ENCODE measurements at regions not wholly inside any gene's neighbourhood (a gene's known extent, or its start where the extent isn't known, plus 50 kb on each side); places are given as distances from the start of the nearest gene placed in this dataset.

GRCh38 chr3:59250600-59250999 is 200.8 kb upstream of the CFAP20DC start:
- Mint-ChIP-seq H3K36me3 (peaks cover 0 to 7% (median 0%) of the 10 kb centered on the region in 5 donors), H3K4me1 (peaks cover 0 to 6% (median 0%) of the 10 kb centered on the region in 7 donors), H3K27ac (no peak overlapping the region), H3K4me3 (no peak overlapping the region), H3K9me3 (peaks cover 0 to 14% (median 3%) of the 10 kb centered on the region in 11 donors), H3K27me3 (no peaks in the 10 kb centered on the region)
- no peak for DNase-seq
- H3K9me3 ChIP-seq (ENCODE audit: control insufficient read depth in 2 of 3, low read length in 3 of 3): no peaks in the 10 kb centered on the region
- POLR2A ChIA-PET: no interaction called here
- H3K4me3 ChIP-seq (ENCODE audit: low read length): no peak overlapping the region
- intact Hi-C loops (cut with micrococcal nuclease): no loop called here
- no peaks in the 10 kb centered on the region for H3K27me3 ChIP-seq (ENCODE audit: control insufficient read depth in 2 of 2, insufficient read depth in 2 of 2, low read length in 2 of 2)
- no peaks in the 10 kb centered on the region for H3K36me3 ChIP-seq (ENCODE audit: control insufficient read depth in 2 of 3, insufficient read depth in 3 of 3, low read length in 3 of 3)
- no peak for ATAC-seq
- H3K27ac ChIP-seq (ENCODE audit: low read depth, low read length): no peak overlapping the region
- CTCF ChIA-PET: no interaction called here
- H3K4me1 ChIP-seq (ENCODE audit: control insufficient read depth in 2 of 2, insufficient read depth in 2 of 2, low read length in 2 of 2): no peaks in the 10 kb centered on the region

- POLR2A ChIA-PET: no interaction called here
- CTCF ChIA-PET: no interaction called here
- Histone ChIP-seq H3K27ac (ENCODE audit: low read depth, low read length) (no peak overlapping the region), H3K4me1 (ENCODE audit: control insufficient read depth in 2 of 2, insufficient read depth in 2 of 2, low read length in 2 of 2) (no peaks in the 10 kb centered on the region), H3K27me3 (ENCODE audit: control insufficient read depth in 2 of 2, insufficient read depth in 2 of 2, low read length in 2 of 2) (no peaks in the 10 kb centered on the region), H3K9me3 (ENCODE audit: control insufficient read depth in 2 of 3, low read length in 3 of 3) (no peaks in the 10 kb centered on the region), H3K4me3 (ENCODE audit: low read length) (no peak overlapping the region), H3K36me3 (ENCODE audit: control insufficient read depth in 2 of 3, insufficient read depth in 3 of 3, low read length in 3 of 3) (no peaks in the 10 kb centered on the region)
- Mint-ChIP-seq H3K9me3 (peaks cover 0 to 14% (median 3%) of the 10 kb centered on the region in 11 donors), H3K4me3 (no peak overlapping the region), H3K4me1 (peaks cover 0 to 6% (median 0%) of the 10 kb centered on the region in 7 donors), H3K36me3 (peaks cover 0 to 7% (median 0%) of the 10 kb centered on the region in 5 donors), H3K27ac (no peak overlapping the region), H3K27me3 (no peaks in the 10 kb centered on the region)
- ATAC-seq: peak; percentile 34
- intact Hi-C loops (cut with micrococcal nuclease): no loop called here
- no peak for DNase-seq
Observed at GRCh38 chr3:59249698-59250361, 200.0 kb upstream of the CFAP20DC start.

- no peaks in the 10 kb centered on the region for H3K27me3 ChIP-seq (ENCODE audit: control insufficient read depth in 2 of 2, insufficient read depth in 2 of 2, low read length in 2 of 2)
- Mint-ChIP-seq H3K27ac (no peak overlapping the region), H3K4me1 (peaks cover 0 to 6% (median 0%) of the 10 kb centered on the region in 7 donors), H3K27me3 (no peaks in the 10 kb centered on the region), H3K9me3 (peaks cover 0 to 14% (median 3%) of the 10 kb centered on the region in 11 donors), H3K4me3 (no peak overlapping the region), H3K36me3 (peaks cover 0 to 7% (median 0%) of the 10 kb centered on the region in 5 donors)
- DNase-seq (no peak), ATAC-seq (no peak)
- ChIA-PET CTCF (no interaction called here), POLR2A (no interaction called here)
- no peak overlapping the region for H3K4me3 ChIP-seq (ENCODE audit: low read length)
- no peaks in the 10 kb centered on the region for H3K9me3 ChIP-seq (ENCODE audit: control insufficient read depth in 2 of 3, low read length in 3 of 3)
- H3K4me1 ChIP-seq (ENCODE audit: control insufficient read depth in 2 of 2, insufficient read depth in 2 of 2, low read length in 2 of 2): no peaks in the 10 kb centered on the region
- no peak overlapping the region for H3K27ac ChIP-seq (ENCODE audit: low read depth, low read length)
- no peaks in the 10 kb centered on the region for H3K36me3 ChIP-seq (ENCODE audit: control insufficient read depth in 2 of 3, insufficient read depth in 3 of 3, low read length in 3 of 3)
- intact Hi-C loops (cut with micrococcal nuclease): no loop called here
Observed at GRCh38 chr3:59249004-59249403, 199.2 kb upstream of the CFAP20DC start.

DNA sequence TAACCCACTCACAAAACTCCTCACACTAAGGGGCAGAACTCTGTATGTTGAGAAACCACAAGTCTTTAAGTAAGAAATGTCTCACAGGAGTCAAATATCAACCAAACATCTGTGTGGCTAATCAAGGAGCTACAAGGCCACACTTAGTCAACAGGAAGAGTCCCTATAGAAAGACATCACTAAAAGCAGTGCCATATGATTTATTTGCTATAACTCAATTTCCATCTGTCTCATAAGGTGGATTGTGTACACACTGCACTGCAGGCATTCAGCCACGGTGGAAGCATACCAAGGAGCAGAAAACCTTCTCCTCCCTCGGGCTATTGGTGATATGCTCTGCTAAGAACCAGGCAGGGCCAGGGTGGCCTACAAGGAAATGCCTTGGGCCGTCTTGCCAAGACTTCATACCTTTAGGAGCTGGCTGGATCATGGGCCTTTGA is 197.6 kb upstream of the CFAP20DC start:
- no peaks in the 10 kb centered on the region for H3K36me3 ChIP-seq (ENCODE audit: control insufficient read depth in 2 of 3, insufficient read depth in 3 of 3, low read length in 3 of 3)
- peaks cover 0 to 19% (median 4%) of the 10 kb centered on the region in 11 donors for H3K9me3 Mint-ChIP-seq
- H3K4me3 Mint-ChIP-seq: no peak overlapping the region
- intact Hi-C loops (cut with micrococcal nuclease): no loop called here
- ATAC-seq (no peak), DNase-seq (no peak)
- H3K27me3 Mint-ChIP-seq: no peaks in the 10 kb centered on the region
- H3K27ac Mint-ChIP-seq: no peak overlapping the region
- H3K27me3 ChIP-seq (ENCODE audit: control insufficient read depth in 2 of 2, insufficient read depth in 2 of 2, low read length in 2 of 2): no peaks in the 10 kb centered on the region
- peaks cover 0 to 6% (median 0%) of the 10 kb centered on the region in 7 donors for H3K4me1 Mint-ChIP-seq
- no peaks in the 10 kb centered on the region for H3K4me1 ChIP-seq (ENCODE audit: control insufficient read depth in 2 of 2, insufficient read depth in 2 of 2, low read length in 2 of 2)
- CTCF ChIA-PET: no interaction called here
- POLR2A ChIA-PET: no interaction called here
- H3K36me3 Mint-ChIP-seq: peaks cover 0 to 12% (median 0%) of the 10 kb centered on the region in 5 donors
- no peak overlapping the region for H3K27ac ChIP-seq (ENCODE audit: low read depth, low read length)
- no peak overlapping the region for H3K4me3 ChIP-seq (ENCODE audit: low read length)
- H3K9me3 ChIP-seq (ENCODE audit: control insufficient read depth in 2 of 3, low read length in 3 of 3): no peaks in the 10 kb centered on the region

- H3K27ac Mint-ChIP-seq: no peak overlapping the region
- no peak for DNase-seq
- peaks cover 0 to 21% (median 4%) of the 10 kb centered on the region in 11 donors for H3K9me3 Mint-ChIP-seq
- Histone ChIP-seq H3K4me1 (ENCODE audit: control insufficient read depth in 2 of 2, insufficient read depth in 2 of 2, low read length in 2 of 2) (no peaks in the 10 kb centered on the region), H3K4me3 (ENCODE audit: low read length) (no peak overlapping the region), H3K27ac (ENCODE audit: low read depth, low read length) (no peak overlapping the region), H3K27me3 (ENCODE audit: control insufficient read depth in 2 of 2, insufficient read depth in 2 of 2, low read length in 2 of 2) (no peaks in the 10 kb centered on the region), H3K9me3 (ENCODE audit: control insufficient read depth in 2 of 3, low read length in 3 of 3) (no peaks in the 10 kb centered on the region), H3K36me3 (ENCODE audit: control insufficient read depth in 2 of 3, insufficient read depth in 3 of 3, low read length in 3 of 3) (no peaks in the 10 kb centered on the region)
- H3K36me3 Mint-ChIP-seq: peaks cover 0 to 12% (median 0%) of the 10 kb centered on the region in 5 donors
- POLR2A ChIA-PET: no interaction called here
- no peaks in the 10 kb centered on the region for H3K27me3 Mint-ChIP-seq
- H3K4me1 Mint-ChIP-seq: peaks cover 0 to 6% (median 0%) of the 10 kb centered on the region in 7 donors
- intact Hi-C loops (cut with micrococcal nuclease): no loop called here
- CTCF ChIA-PET: no interaction called here
- no peak overlapping the region for H3K4me3 Mint-ChIP-seq
- ATAC-seq: peak; percentile 54
Observed at GRCh38 chr3:59246719-59247401, 197.0 kb upstream of the CFAP20DC start.

GRCh38 chr3:59245859-59246501 is 196.2 kb upstream of the CFAP20DC start:
- Mint-ChIP-seq H3K4me1 (peaks cover 0 to 6% (median 0%) of the 10 kb centered on the region in 7 donors), H3K9me3 (peaks cover 0 to 19% (median 4%) of the 10 kb centered on the region in 11 donors), H3K27me3 (no peaks in the 10 kb centered on the region), H3K4me3 (no peak overlapping the region), H3K36me3 (peaks cover 0 to 12% (median 0%) of the 10 kb centered on the region in 5 donors), H3K27ac (no peak overlapping the region)
- no peak for ATAC-seq
- Histone ChIP-seq H3K36me3 (ENCODE audit: control insufficient read depth in 2 of 3, insufficient read depth in 3 of 3, low read length in 3 of 3) (no peaks in the 10 kb centered on the region), H3K4me3 (ENCODE audit: low read length) (no peak overlapping the region), H3K9me3 (ENCODE audit: control insufficient read depth in 2 of 3, low read length in 3 of 3) (no peaks in the 10 kb centered on the region), H3K27ac (ENCODE audit: low read depth, low read length) (no peak overlapping the region), H3K27me3 (ENCODE audit: control insufficient read depth in 2 of 2, insufficient read depth in 2 of 2, low read length in 2 of 2) (no peaks in the 10 kb centered on the region), H3K4me1 (ENCODE audit: control insufficient read depth in 2 of 2, insufficient read depth in 2 of 2, low read length in 2 of 2) (no peaks in the 10 kb centered on the region)
- POLR2A ChIA-PET: no interaction called here
- intact Hi-C loops (cut with micrococcal nuclease): no loop called here
- DNase-seq: no peak
- CTCF ChIA-PET: no interaction called here
